ENCODE measurements at regions not wholly inside any gene's neighbourhood (a gene's known extent, or its start where the extent isn't known, plus 50 kb on each side); places are given as distances from the start of the nearest gene placed in this dataset.

DNA sequence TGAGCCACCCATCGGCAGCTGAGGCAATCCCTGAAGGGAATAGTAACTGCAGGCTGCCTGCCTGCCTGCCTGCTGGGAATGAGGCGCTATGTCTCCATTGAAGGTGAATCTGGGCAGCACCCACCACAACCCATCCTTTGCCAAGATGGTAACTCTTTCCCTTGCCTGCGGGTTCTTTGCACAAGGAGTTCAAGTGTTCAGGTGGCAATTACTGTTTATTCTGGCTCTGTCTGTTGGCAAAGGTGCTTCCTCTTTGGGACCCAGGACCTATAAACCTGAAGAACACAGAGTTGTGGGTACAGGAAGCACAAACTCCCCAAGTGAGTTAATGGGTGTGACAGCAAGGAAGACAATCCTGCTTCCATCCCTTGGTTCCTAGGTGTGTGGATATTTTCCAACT, 448.1 kb upstream of the ZNF507 start:
- TF ChIP-seq, protein P1, sequence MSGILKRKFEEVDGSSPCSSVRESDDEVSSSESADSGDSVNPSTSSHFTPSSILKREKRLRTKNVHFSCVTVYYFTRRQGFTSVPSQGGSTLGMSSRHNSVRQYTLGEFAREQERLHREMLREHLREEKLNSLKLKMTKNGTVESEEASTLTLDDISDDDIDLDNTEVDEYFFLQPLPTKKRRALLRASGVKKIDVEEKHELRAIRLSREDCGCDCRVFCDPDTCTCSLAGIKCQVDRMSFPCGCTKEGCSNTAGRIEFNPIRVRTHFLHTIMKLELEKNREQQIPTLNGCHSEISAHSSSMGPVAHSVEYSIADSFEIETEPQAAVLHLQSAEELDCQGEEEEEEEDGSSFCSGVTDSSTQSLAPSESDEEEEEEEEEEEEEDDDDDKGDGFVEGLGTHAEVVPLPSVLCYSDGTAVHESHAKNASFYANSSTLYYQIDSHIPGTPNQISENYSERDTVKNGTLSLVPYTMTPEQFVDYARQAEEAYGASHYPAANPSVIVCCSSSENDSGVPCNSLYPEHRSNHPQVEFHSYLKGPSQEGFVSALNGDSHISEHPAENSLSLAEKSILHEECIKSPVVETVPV (CRISPR knock-in tag; IDR thresholded peaks at IDR 0.05), result no peak
- TF ChIP-seq TCF4 (CRISPR knock-in tag; IDR thresholded peaks at IDR 0.05; ENCODE audit: borderline replicate concordance), result no peak
- TF ChIP-seq ZNF70 (CRISPR knock-in tag; IDR thresholded peaks at IDR 0.05), result no peak
- no peak for TF ChIP-seq ZNF565 (CRISPR knock-in tag; conservative IDR thresholded peaks at IDR 0.05; ENCODE audit: low read depth)
- no peak for TF ChIP-seq ESRRG (CRISPR knock-in tag; IDR thresholded peaks at IDR 0.05)
- no peak for TF ChIP-seq RARB (CRISPR knock-in tag; IDR thresholded peaks at IDR 0.05)
- no peak for TF ChIP-seq OSR1 (CRISPR knock-in tag; IDR thresholded peaks at IDR 0.05)
- TF ChIP-seq, protein P2, sequence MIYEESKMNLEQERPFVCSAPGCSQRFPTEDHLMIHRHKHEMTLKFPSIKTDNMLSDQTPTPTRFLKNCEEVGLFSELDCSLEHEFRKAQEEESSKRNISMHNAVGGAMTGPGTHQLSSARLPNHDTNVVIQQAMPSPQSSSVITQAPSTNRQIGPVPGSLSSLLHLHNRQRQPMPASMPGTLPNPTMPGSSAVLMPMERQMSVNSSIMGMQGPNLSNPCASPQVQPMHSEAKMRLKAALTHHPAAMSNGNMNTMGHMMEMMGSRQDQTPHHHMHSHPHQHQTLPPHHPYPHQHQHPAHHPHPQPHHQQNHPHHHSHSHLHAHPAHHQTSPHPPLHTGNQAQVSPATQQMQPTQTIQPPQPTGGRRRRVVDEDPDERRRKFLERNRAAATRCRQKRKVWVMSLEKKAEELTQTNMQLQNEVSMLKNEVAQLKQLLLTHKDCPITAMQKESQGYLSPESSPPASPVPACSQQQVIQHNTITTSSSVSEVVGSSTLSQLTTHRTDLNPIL (CRISPR knock-in tag; IDR thresholded peaks at IDR 0.05; ENCODE audit: low read depth), result no peak
- TF ChIP-seq, protein P3, sequence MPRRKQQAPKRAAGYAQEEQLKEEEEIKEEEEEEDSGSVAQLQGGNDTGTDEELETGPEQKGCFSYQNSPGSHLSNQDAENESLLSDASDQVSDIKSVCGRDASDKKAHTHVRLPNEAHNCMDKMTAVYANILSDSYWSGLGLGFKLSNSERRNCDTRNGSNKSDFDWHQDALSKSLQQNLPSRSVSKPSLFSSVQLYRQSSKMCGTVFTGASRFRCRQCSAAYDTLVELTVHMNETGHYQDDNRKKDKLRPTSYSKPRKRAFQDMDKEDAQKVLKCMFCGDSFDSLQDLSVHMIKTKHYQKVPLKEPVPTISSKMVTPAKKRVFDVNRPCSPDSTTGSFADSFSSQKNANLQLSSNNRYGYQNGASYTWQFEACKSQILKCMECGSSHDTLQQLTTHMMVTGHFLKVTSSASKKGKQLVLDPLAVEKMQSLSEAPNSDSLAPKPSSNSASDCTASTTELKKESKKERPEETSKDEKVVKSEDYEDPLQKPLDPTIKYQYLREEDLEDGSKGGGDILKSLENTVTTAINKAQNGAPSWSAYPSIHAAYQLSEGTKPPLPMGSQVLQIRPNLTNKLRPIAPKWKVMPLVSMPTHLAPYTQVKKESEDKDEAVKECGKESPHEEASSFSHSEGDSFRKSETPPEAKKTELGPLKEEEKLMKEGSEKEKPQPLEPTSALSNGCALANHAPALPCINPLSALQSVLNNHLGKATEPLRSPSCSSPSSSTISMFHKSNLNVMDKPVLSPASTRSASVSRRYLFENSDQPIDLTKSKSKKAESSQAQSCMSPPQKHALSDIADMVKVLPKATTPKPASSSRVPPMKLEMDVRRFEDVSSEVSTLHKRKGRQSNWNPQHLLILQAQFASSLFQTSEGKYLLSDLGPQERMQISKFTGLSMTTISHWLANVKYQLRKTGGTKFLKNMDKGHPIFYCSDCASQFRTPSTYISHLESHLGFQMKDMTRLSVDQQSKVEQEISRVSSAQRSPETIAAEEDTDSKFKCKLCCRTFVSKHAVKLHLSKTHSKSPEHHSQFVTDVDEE (CRISPR knock-in tag; IDR thresholded peaks at IDR 0.05), result no peak
